ENCODE measurements at regions not wholly inside any gene's neighbourhood (a gene's known extent, or its start where the extent isn't known, plus 50 kb on each side); places are given as distances from the start of the nearest gene placed in this dataset.

GRCh38 chr9:90306158-90306557 is 336.5 kb downstream of the DIRAS2 start:
- Histone ChIP-seq H3K27ac (ENCODE audit: low read depth, low read length) (no peak overlapping the region), H3K23me2 (ENCODE audit: low read depth, low read length) (no peaks in the 10 kb centered on the region), H2BK5ac (ENCODE audit: low read depth, low read length) (no peak overlapping the region), H3K56ac (replicated peaks; ENCODE audit: insufficient read length, low read depth, low read length) (no peak overlapping the region), H3K4me3 (ENCODE audit: extremely low read depth in 1 of 4, insufficient read depth in 2 of 4, low read depth in 3 of 4, low read length in 4 of 4) (no peak overlapping the region), H3K27me3 (replicated peaks in 1 of 4; ENCODE audit: control insufficient read depth in 3 of 4, extremely low read depth in 1 of 4, insufficient read depth in 3 of 4, low read length in 3 of 4) (no peaks in the 10 kb centered on the region), H2BK20ac (ENCODE audit: low read length) (no peak overlapping the region), H4K8ac (ENCODE audit: extremely low read depth, insufficient read depth, low read length) (no peak overlapping the region), H3K4me1 (replicated peaks in 1 of 4; ENCODE audit: control insufficient read depth in 3 of 4, insufficient read depth in 4 of 4, low read length in 3 of 4) (peaks cover 0 to 2% (median 0%) of the 10 kb centered on the region in 4 experiments; a peak in 1 of 7 replicates), H3K79me1 (ENCODE audit: low read depth, low read length) (no peaks in the 10 kb centered on the region), H3K14ac (ENCODE audit: insufficient read length) (no peak overlapping the region), H3K79me2 (ENCODE audit: control insufficient read depth in 1 of 2, insufficient read depth in 2 of 2, low read length in 2 of 2) (no peaks in the 10 kb centered on the region), H3K4ac (replicated peaks; ENCODE audit: insufficient read length, low read depth, low read length) (no peak overlapping the region), H2BK120ac (replicated peaks; ENCODE audit: low read depth, low read length) (no peak overlapping the region), H2AFZ (ENCODE audit: low read length) (no peak overlapping the region), H3K9ac (replicated peaks in 1 of 4; ENCODE audit: extremely low read depth in 1 of 4, low read depth in 3 of 4, low read length in 3 of 4) (no peak overlapping the region), H3K9me3 (ENCODE audit: insufficient read depth in 2 of 2, low read depth in 1 of 2, low read length in 1 of 2) (no peaks in the 10 kb centered on the region), H4K20me1 (replicated peaks in 1 of 2; ENCODE audit: control insufficient read depth in 1 of 2, insufficient read depth in 2 of 2, low read length in 2 of 2) (no peaks in the 10 kb centered on the region), H3K18ac (ENCODE audit: extremely low read depth, low read length) (no peak overlapping the region), H3K23ac (ENCODE audit: insufficient read length) (no peak overlapping the region), H3K36me3 (ENCODE audit: control insufficient read depth in 2 of 4, insufficient read depth in 4 of 4, low read length in 3 of 4) (no peaks in the 10 kb centered on the region), H3K4me2 (ENCODE audit: insufficient read depth in 1 of 2, low read depth in 2 of 2, low read length in 2 of 2) (no peak overlapping the region), H4K5ac (ENCODE audit: insufficient read length, low read depth, low read length) (no peak overlapping the region), H2BK12ac (ENCODE audit: low read depth, low read length) (no peak overlapping the region), H4K91ac (replicated peaks; ENCODE audit: insufficient read length, low read length) (no peak overlapping the region), H2BK15ac (ENCODE audit: low read length) (no peak overlapping the region), H2AK5ac (ENCODE audit: low read depth, low read length) (no peak overlapping the region)
- no peak for FAIRE-seq
- DNase-seq (ENCODE audit: low read depth in 1 of 2, low spot score in 2 of 2): no peak
- ChIA-PET CTCF (ENCODE audit: partially characterized antibody) (interaction anchor here (0.7 to 2.2 kb wide), 2 partner anchors 12 to 45 kb away, joined by 3 to 7 read pairs; no protein-coding TSS in a partner anchor), POLR2A (ENCODE audit: partially characterized antibody) (no interaction called here)
- WGBS, 2 experiments (ENCODE audit: extremely low coverage in 1 of 2, insufficient coverage in 1 of 2, insufficient read length in 1 of 2, insufficient replicate concordance in 2 of 2, low coverage in 1 of 2, low lambda C conversion rate in 2 of 2, missing lambda C conversion rate in 1 of 2): 95% methylated on average over 8 of the region's 11 CpGs; no CpG with 5 or more reads in 1 of the 2 experiments
- TF ChIP-seq POU5F1 (IDR thresholded peaks at IDR 0.05; ENCODE audit: low read depth, low read length): no peak
- no peak for TF ChIP-seq PHF8 (conservative IDR thresholded peaks at IDR 0.05; ENCODE audit: low read depth, low read length)
- TF ChIP-seq TCF12 (IDR thresholded peaks at IDR 0.05; ENCODE audit: low read depth, low read length): no peak
- TF ChIP-seq CTBP2 (IDR thresholded peaks at IDR 0.05; ENCODE audit: borderline replicate concordance, insufficient read depth, insufficient read length, low read length): no peak
- no peak for TF ChIP-seq MAX (IDR thresholded peaks at IDR 0.05)
- TF ChIP-seq SAP30 (IDR thresholded peaks at IDR 0.05; ENCODE audit: insufficient read depth, insufficient replicate concordance, low read length): no peak
- TF ChIP-seq KDM4A (IDR thresholded peaks at IDR 0.05; ENCODE audit: low read depth, low read length, severe bottlenecking): no peak
- no peak for TF ChIP-seq CBX8 (IDR thresholded peaks at IDR 0.05; ENCODE audit: borderline replicate concordance, low read depth, low read length)
- no peak for TF ChIP-seq RXRA (IDR thresholded peaks at IDR 0.05; ENCODE audit: insufficient read depth, low read depth, low read length)
- no peak for TF ChIP-seq ZNF274 (IDR thresholded peaks at IDR 0.05; ENCODE audit: borderline replicate concordance, extremely low read depth, low read length)
- TF ChIP-seq SUZ12 (IDR thresholded peaks at IDR 0.05; ENCODE audit: low read length): no peak
- TF ChIP-seq JUND (IDR thresholded peaks at IDR 0.05; ENCODE audit: low read length): no peak
- no peak for TF ChIP-seq MAFK (IDR thresholded peaks at IDR 0.05; ENCODE audit: low read depth, low read length)

Data from H1 (cell line).